IMR-90 (cell line): ENCODE measurements at regions not wholly inside any gene's neighbourhood (a gene's known extent, or its start where the extent isn't known, plus 50 kb on each side); places are given as distances from the start of the nearest gene placed in this dataset.

Experiments used
- CEBPB ChIP-seq: IDR thresholded peaks from 2 replicates; pipeline ENCODE4 v1.6.1; 2012; ENCODE audit warnings: low read depth, low read length, improper control_type of control experiment
- CHD1 ChIP-seq: IDR thresholded peaks from 2 replicates; pipeline ENCODE4 v1.6.1; 2012; ENCODE audit warnings: low read depth, low read length, improper control_type of control experiment
- CTCF ChIP-seq: conservative IDR thresholded peaks from 2 replicates; pipeline ENCODE4 v1.5.1; 2012; ENCODE audit warnings: mild to moderate bottlenecking, low read depth, low read length, improper control_type of control experiment
- FOS ChIP-seq: fragments of 150-350 bp; IDR thresholded peaks from 2 replicates; pipeline ENCODE4 v1.6.1; 2016; ENCODE audit warnings: low read depth, low read length
- MAZ ChIP-seq: IDR thresholded peaks from 2 replicates; pipeline ENCODE4 v1.6.1; 2012; ENCODE audit warnings: low read depth, mild to moderate bottlenecking, low read length, improper control_type of control experiment, moderate library complexity, borderline replicate concordance
- POLR2A ChIP-seq: IDR thresholded peaks from 2 replicates; pipeline ENCODE4 v1.6.1; 2012; ENCODE audit warnings: mild to moderate bottlenecking, low read depth, low read length
- RAD21 ChIP-seq: IDR thresholded peaks from 2 replicates; pipeline ENCODE4 v1.6.1; 2012; ENCODE audit warnings: low read length, improper control_type of control experiment

GRCh38 chr9:103761466-103761865, 332.6 kb upstream of the SMC2 start:
- TF ChIP-seq CTCF (no peak), CEBPB (no peak), CHD1 (no peak), POLR2A (no peak), RAD21 (no peak), FOS (no peak), MAZ (no peak)
